Brain pericyte (primary cell): ENCODE measurements at regions not wholly inside any gene's neighbourhood (a gene's known extent, or its start where the extent isn't known, plus 50 kb on each side); places are given as distances from the start of the nearest gene placed in this dataset.
"Not testable (repeated sequence)": the region's sequence is repeated elsewhere in the genome, so short reads cannot be mapped to it uniquely, and the experiment has no call there.

Source experiments
- DNase-seq: peaks from one replicate; pipeline ENCODE4 v3.0.0-alpha.2; 2012; ENCODE audit warnings: low read depth, low spot score

- DNase-seq: no peak
Observed at GRCh38 chr12:33323823-33324222, 115.8 kb downstream of the SYT10 start.

- no peak for DNase-seq
Observed at GRCh38 chr12:33322519-33322918, 117.1 kb downstream of the SYT10 start.

- DNase-seq: no peak
Observed at GRCh38 chr12:33317746-33318145, 121.9 kb downstream of the SYT10 start.

- no peak for DNase-seq
Observed at GRCh38 chr12:33314223-33314622, 125.4 kb downstream of the SYT10 start.

- DNase-seq: no peak
Observed at GRCh38 chr12:33313476-33313875, 126.1 kb downstream of the SYT10 start.

- no peak for DNase-seq
Observed at GRCh38 chr12:33310471-33310870, 129.1 kb downstream of the SYT10 start.

GRCh38 chr12:33304176-33304575 is 135.4 kb downstream of the SYT10 start:
- DNase-seq: no peak

GRCh38 chr12:33296529-33296928 is 143.1 kb downstream of the SYT10 start:
- DNase-seq: no peak

- DNase-seq: no peak
Observed at GRCh38 chr12:33290703-33291102, 148.9 kb downstream of the SYT10 start.

GRCh38 chr12:33283054-33283453 is 156.6 kb downstream of the SYT10 start:
- DNase-seq: no peak

- no peak for DNase-seq
Observed at GRCh38 chr12:33277376-33277775, 162.2 kb downstream of the SYT10 start.

- DNase-seq: no peak
Observed at GRCh38 chr12:33267641-33268040, 172.0 kb downstream of the SYT10 start.

- DNase-seq: no peak
Observed at GRCh38 chr12:33265900-33266299, 173.7 kb downstream of the SYT10 start.

GRCh38 chr12:33265033-33265731 is 174.4 kb downstream of the SYT10 start:
- DNase-seq: no peak

- no peak for DNase-seq
Observed at GRCh38 chr12:33253178-33253577, 186.4 kb downstream of the SYT10 start.

- no peak for DNase-seq
Observed at GRCh38 chr12:33251548-33251947, 188.1 kb downstream of the SYT10 start.

GRCh38 chr12:33248364-33248763 is 191.3 kb downstream of the SYT10 start:
- no peak for DNase-seq

- DNase-seq: no peak
Observed at GRCh38 chr12:33247625-33248024, 192.0 kb downstream of the SYT10 start.

- no peak for DNase-seq
Observed at GRCh38 chr12:33245434-33245833, 194.2 kb downstream of the SYT10 start.

- DNase-seq: no peak
Observed at GRCh38 chr12:33226671-33227070, 212.9 kb downstream of the SYT10 start.

GRCh38 chr12:33223956-33224355 is 215.7 kb downstream of the SYT10 start:
- no peak for DNase-seq

GRCh38 chr12:33222357-33222756 is 217.3 kb downstream of the SYT10 start:
- DNase-seq: no peak

- DNase-seq: no peak
Observed at GRCh38 chr12:33205981-33206380, 233.6 kb downstream of the SYT10 start.

GRCh38 chr12:33194389-33194788 is 245.2 kb downstream of the SYT10 start:
- not testable (repeated sequence) for DNase-seq
